CD4-positive, alpha-beta T cell (primary cell): ENCODE measurements at regions not wholly inside any gene's neighbourhood (a gene's known extent, or its start where the extent isn't known, plus 50 kb on each side); places are given as distances from the start of the nearest gene placed in this dataset.

Source experiments
- ATAC-seq: fragments of 200-7000 bp; cut with Tn5 transposase; one replicate; pipeline ENCODE4 v1.10.0; 2022; ENCODE audit warnings: mild to moderate bottlenecking; ENCODE audit not compliant: poor library complexity
- CTCF ChIA-PET: fragments of 350-600 bp; sonication (Branson Sonifier 250); formaldehyde crosslinking; loops from one replicate; lab custom pipeline; 2021; ENCODE audit warnings: antibody characterized with exemption, inconsistent platforms; lab: Charles Lee
- POLR2A ChIA-PET: fragments of 350-600 bp; sonication (Branson Sonifier 250); formaldehyde crosslinking; loops from one replicate; lab custom pipeline; 2021; ENCODE audit warnings: antibody characterized with exemption, inconsistent platforms; lab: Charles Lee
- DNase-seq, 14 experiments: peaks; one replicate each; pipeline ENCODE4 v3.0.0-alpha.2; 2013 to 2020; ENCODE audit warnings: mixed read lengths in 2 of 14
- H3K27ac ChIP-seq, 2 donors: one replicate each; pipeline versions ENCODE4 v1.5.1 to v1.7.0; 2013; ENCODE audit warnings: low read length in 2 of 2, low read depth in 1 of 2, mild to moderate bottlenecking in 1 of 2
- H3K27me3 ChIP-seq, 2 experiments: 1 replicate in 1 of 2; 2 replicates in 1 of 2; pipeline versions ENCODE4 v1.6.1 to v1.7.0; 2013; ENCODE audit warnings: low read length in 2 of 2, control low read depth in 1 of 2, mild to moderate bottlenecking in 1 of 2, moderate library complexity in 1 of 2; ENCODE audit not compliant: insufficient read depth in 2 of 2, control insufficient read depth in 1 of 2
- H3K36me3 ChIP-seq: one replicate; pipeline ENCODE4 v1.6.1; 2013; ENCODE audit warnings: low read length, control low read depth; ENCODE audit not compliant: insufficient read depth
- H3K4me1 ChIP-seq: one replicate; pipeline ENCODE4 v1.6.1; 2013; ENCODE audit warnings: low read length, control low read depth; ENCODE audit not compliant: insufficient read depth
- H3K4me3 ChIP-seq: one replicate; pipeline ENCODE4 v1.5.1; 2013; ENCODE audit warnings: mild to moderate bottlenecking, low read length, moderate library complexity
- H3K9me3 ChIP-seq, 2 experiments: 1 replicate in 1 of 2; 2 replicates in 1 of 2; pipeline versions ENCODE4 v1.6.1 to v1.7.0; 2013; ENCODE audit warnings: low read length in 2 of 2, mild to moderate bottlenecking in 2 of 2, control low read depth in 1 of 2, moderate library complexity in 1 of 2; ENCODE audit not compliant: control insufficient read depth in 1 of 2, insufficient read depth in 1 of 2
- H3K27ac Mint-ChIP-seq: one replicate; pipeline ENCODE4 v1.8.0; 2020; ENCODE audit warnings: mixed read lengths
- H3K27me3 Mint-ChIP-seq: one replicate; pipeline ENCODE4 v1.8.0; 2021; ENCODE audit warnings: mixed read lengths
- H3K36me3 Mint-ChIP-seq: one replicate; pipeline ENCODE4 v1.8.0; 2021; ENCODE audit warnings: low read depth, mixed read lengths
- H3K4me1 Mint-ChIP-seq: one replicate; pipeline ENCODE4 v1.8.0; 2021; ENCODE audit warnings: low read depth, mixed read lengths
- H3K4me3 Mint-ChIP-seq: one replicate; pipeline ENCODE4 v1.8.0; 2020; ENCODE audit warnings: mild to moderate bottlenecking, mixed read lengths
- H3K9me3 Mint-ChIP-seq: one replicate; pipeline ENCODE4 v1.8.0; 2020; ENCODE audit warnings: mixed read lengths
- CTCF ChIP-seq: fragments of 200-600 bp; IDR thresholded peaks from one replicate; pipeline ENCODE4 v1.8.0; 2022; ENCODE audit warnings: antibody characterized with exemption, mild to moderate bottlenecking
- intact Hi-C, 2 experiments: fragments of 100-400 bp; cut with DNase I in 1 of 2; cut with micrococcal nuclease in 1 of 2; formaldehyde crosslinking; loops; one replicate each; pipeline versions ENCODE4 v1.15.1 to v1.9.0; 2023 to 2025; cut with DNase I, micrococcal nuclease

DNA sequence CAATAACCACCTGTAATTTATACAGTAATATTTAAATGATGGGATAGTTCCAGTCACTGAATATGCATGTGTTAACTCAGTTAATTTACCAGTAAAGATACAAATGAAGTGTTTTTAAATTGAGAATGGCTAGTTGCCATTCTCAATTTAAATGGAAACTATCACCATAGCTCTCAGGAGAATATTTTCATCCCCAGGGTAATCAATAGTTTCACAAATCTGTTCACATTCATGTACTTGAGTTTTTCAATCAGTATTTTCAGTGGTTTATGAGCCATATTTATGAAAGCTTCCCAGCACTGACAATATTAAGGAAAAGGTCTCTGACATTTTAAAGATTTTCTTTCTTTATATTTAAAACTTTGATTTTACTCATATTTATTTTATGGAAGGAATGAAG is 439.3 kb downstream of the MAT2B start:
- intact Hi-C loops: no loop called here
- Mint-ChIP-seq H3K27me3 (no peaks in the 10 kb centered on the region), H3K4me3 (no peak overlapping the region), H3K9me3 (peaks cover 2% of the 10 kb centered on the region), H3K27ac (no peak overlapping the region), H3K36me3 (no peaks in the 10 kb centered on the region), H3K4me1 (no peaks in the 10 kb centered on the region)
- CTCF ChIA-PET: no interaction called here
- Histone ChIP-seq H3K4me1 (no peaks in the 10 kb centered on the region), H3K4me3 (no peak overlapping the region), H3K9me3 (no peaks in the 10 kb centered on the region), H3K36me3 (no peaks in the 10 kb centered on the region), H3K27ac (no peak overlapping the region), H3K27me3 (no peaks in the 10 kb centered on the region)
- no peak for TF ChIP-seq CTCF
- POLR2A ChIA-PET: no interaction called here
- ATAC-seq (no peak), DNase-seq (no peak)

- ChIA-PET CTCF (no interaction called here), POLR2A (no interaction called here)
- no peaks in the 10 kb centered on the region for H3K9me3 Mint-ChIP-seq
- ATAC-seq (no peak), DNase-seq (peak in 1 of 14 experiments; percentile 16)
- Histone ChIP-seq H3K4me1 (no peaks in the 10 kb centered on the region), H3K36me3 (no peaks in the 10 kb centered on the region), H3K27me3 (no peaks in the 10 kb centered on the region), H3K27ac (no peak overlapping the region), H3K4me3 (no peak overlapping the region), H3K9me3 (no peaks in the 10 kb centered on the region)
- H3K27me3 Mint-ChIP-seq: no peaks in the 10 kb centered on the region
- TF ChIP-seq CTCF: no peak
- no peaks in the 10 kb centered on the region for H3K36me3 Mint-ChIP-seq
- intact Hi-C loops: no loop called here
- H3K27ac Mint-ChIP-seq: no peak overlapping the region
- H3K4me1 Mint-ChIP-seq: no peaks in the 10 kb centered on the region
- no peak overlapping the region for H3K4me3 Mint-ChIP-seq
Observed at GRCh38 chr5:163947848-163948666, 442.6 kb downstream of the MAT2B start.

DNA sequence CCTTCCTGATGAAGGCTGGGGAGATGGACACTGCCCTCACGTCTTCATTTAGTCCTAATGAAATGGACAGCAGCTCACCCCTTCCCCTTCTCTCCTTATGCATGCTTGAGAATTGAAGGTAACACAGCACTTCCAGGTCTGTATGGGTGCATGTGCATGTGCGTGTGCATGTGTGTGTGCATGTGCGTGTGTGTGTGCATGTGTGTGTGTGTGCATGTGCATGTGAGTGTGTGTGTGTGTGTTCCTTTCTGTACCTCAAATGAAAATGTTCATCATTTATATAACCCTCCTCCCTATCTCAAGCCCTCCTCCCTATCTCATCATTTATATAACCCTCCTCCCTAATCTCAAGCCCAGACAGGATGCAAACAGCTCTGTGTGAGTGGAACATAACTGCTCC is 444.8 kb downstream of the MAT2B start:
- DNase-seq (no peak), ATAC-seq (no peak)
- TF ChIP-seq CTCF: no peak
- Histone ChIP-seq H3K9me3 (no peaks in the 10 kb centered on the region), H3K4me1 (no peaks in the 10 kb centered on the region), H3K27ac (no peak overlapping the region), H3K36me3 (no peaks in the 10 kb centered on the region), H3K27me3 (no peaks in the 10 kb centered on the region), H3K4me3 (no peak overlapping the region)
- Mint-ChIP-seq H3K27ac (no peak overlapping the region), H3K9me3 (no peaks in the 10 kb centered on the region), H3K27me3 (no peaks in the 10 kb centered on the region), H3K36me3 (no peaks in the 10 kb centered on the region), H3K4me3 (no peak overlapping the region), H3K4me1 (no peaks in the 10 kb centered on the region)
- intact Hi-C loops: no loop called here
- POLR2A ChIA-PET: no interaction called here
- CTCF ChIA-PET: no interaction called here
